Suprapubic skin (tissue), 4 donors: ENCODE measurements at regions not wholly inside any gene's neighbourhood (a gene's known extent, or its start where the extent isn't known, plus 50 kb on each side); places are given as distances from the start of the nearest gene placed in this dataset.

ENCODE experiments used
- EP300 ChIP-seq: sonication (generic); formaldehyde crosslinking; IDR thresholded peaks from one replicate; pipeline ENCODE4 v1.6.1; 2017; ENCODE audit warnings: antibody characterized with exemption
- POLR2A ChIP-seq, 2 donors: fragments of 450-650 bp; IDR thresholded peaks; one replicate each; pipeline ENCODE4 v1.6.1; 2017; ENCODE audit warnings: antibody characterized with exemption in 2 of 2, mild to moderate bottlenecking in 2 of 2, moderate library complexity in 2 of 2
- POLR2AphosphoS5 ChIP-seq, 3 donors: sonication (generic); formaldehyde crosslinking; IDR thresholded peaks; one replicate each; pipeline ENCODE4 v1.6.1; 2017; ENCODE audit warnings: antibody characterized with exemption in 3 of 3
- TF ChIP-seq, protein P1 (sequence below), 2 donors: fragments of 200-600 bp in 1 of 2; fragments of 450-650 bp in 1 of 2; sonication (generic) in 1 of 2; IDR thresholded peaks; one replicate each; pipeline ENCODE4 v1.5.1; 2016 to 2019; ENCODE audit warnings: antibody characterized with exemption in 2 of 2, mild to moderate bottlenecking in 1 of 2, moderate library complexity in 1 of 2

DNA sequence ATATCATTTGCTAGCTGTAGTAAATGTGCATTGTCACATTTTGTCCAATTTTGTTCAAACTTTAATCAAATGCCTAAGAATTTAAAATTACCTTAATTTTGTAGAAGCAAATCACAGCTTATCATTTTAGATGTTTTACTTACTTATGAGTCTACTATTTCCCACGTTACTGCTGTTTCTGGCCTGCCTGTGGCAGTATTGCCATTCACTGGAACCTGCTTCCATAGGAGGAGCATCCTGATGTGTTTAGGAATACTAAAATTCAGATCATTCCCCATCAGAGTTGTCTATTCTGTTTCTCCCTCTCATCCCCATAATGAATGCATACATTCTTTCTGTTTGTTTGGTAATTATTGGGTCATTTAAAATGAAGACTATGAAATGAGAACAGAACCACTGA, 119.5 kb upstream of the SNRPN start:
- TF ChIP-seq, protein P1, sequence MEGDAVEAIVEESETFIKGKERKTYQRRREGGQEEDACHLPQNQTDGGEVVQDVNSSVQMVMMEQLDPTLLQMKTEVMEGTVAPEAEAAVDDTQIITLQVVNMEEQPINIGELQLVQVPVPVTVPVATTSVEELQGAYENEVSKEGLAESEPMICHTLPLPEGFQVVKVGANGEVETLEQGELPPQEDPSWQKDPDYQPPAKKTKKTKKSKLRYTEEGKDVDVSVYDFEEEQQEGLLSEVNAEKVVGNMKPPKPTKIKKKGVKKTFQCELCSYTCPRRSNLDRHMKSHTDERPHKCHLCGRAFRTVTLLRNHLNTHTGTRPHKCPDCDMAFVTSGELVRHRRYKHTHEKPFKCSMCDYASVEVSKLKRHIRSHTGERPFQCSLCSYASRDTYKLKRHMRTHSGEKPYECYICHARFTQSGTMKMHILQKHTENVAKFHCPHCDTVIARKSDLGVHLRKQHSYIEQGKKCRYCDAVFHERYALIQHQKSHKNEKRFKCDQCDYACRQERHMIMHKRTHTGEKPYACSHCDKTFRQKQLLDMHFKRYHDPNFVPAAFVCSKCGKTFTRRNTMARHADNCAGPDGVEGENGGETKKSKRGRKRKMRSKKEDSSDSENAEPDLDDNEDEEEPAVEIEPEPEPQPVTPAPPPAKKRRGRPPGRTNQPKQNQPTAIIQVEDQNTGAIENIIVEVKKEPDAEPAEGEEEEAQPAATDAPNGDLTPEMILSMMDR (IDR thresholded peaks at IDR 0.05) = no peak
- TF ChIP-seq POLR2A (IDR thresholded peaks at IDR 0.05) (no peak), POLR2AphosphoS5 (IDR thresholded peaks at IDR 0.05) (no peak), EP300 (no peak)
